AG09309 (cell line): ENCODE measurements at regions not wholly inside any gene's neighbourhood (a gene's known extent, or its start where the extent isn't known, plus 50 kb on each side); places are given as distances from the start of the nearest gene placed in this dataset.

Experiments used
- DNase-seq: peaks from one replicate; pipeline ENCODE4 v3.0.0-alpha.2; 2010; ENCODE audit warnings: low read depth
- H3K4me3 ChIP-seq: 2 replicates; pipeline ENCODE4 v1.5.1; 2011; ENCODE audit warnings: mild to moderate bottlenecking, low read depth, low read length, moderate library complexity; ENCODE audit not compliant: control insufficient read depth
- CTCF ChIP-seq: IDR thresholded peaks from 2 replicates; pipeline ENCODE4 v1.5.1; 2011; ENCODE audit warnings: mild to moderate bottlenecking, low read depth, low read length, inconsistent platforms; ENCODE audit not compliant: insufficient read depth, control insufficient read depth; ENCODE audit errors: missing control alignments

DNA sequence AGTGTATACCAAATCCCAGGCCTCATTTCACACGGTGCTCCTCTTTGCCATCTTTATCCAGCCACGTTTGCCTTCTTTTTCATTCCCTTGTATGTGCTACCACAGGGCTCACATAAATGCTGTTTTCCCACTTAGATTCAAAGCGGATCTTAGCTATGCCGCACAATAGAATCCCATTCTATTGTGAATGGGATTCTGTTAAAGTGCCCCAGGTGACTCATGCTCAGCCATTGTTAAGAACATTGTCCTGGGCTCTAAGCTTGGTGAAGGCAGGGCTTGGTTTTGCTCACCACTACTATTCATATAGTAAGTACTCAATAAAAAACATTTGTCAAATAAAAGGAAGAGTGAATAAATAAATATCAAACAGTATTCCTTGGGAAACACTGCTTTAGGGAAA, 72.3 kb upstream of the PHYHIPL start:
- no peak overlapping the region for H3K4me3 ChIP-seq
- TF ChIP-seq CTCF: no peak
- DNase-seq: no peak

DNA sequence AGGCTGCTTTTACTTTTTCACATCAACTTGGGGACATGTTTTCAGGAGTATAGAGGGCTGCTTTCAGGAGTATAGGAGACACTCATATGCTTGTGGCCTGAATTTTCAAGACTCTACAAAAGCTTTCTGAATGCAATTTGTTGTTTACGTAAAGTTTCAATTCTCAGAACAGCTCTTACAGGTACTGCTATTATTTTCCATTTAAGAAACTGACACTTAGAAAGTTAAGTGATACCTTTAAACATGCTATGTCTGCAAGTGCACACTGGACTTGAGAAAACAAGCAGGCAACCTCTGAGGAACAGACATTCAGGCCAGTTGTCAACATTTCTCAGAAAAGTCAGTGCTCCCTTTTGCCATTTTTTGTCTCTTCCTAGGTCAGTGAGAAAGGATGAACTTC, 70.0 kb upstream of the PHYHIPL start:
- no peak overlapping the region for H3K4me3 ChIP-seq
- DNase-seq: no peak
- TF ChIP-seq CTCF: no peak

DNA sequence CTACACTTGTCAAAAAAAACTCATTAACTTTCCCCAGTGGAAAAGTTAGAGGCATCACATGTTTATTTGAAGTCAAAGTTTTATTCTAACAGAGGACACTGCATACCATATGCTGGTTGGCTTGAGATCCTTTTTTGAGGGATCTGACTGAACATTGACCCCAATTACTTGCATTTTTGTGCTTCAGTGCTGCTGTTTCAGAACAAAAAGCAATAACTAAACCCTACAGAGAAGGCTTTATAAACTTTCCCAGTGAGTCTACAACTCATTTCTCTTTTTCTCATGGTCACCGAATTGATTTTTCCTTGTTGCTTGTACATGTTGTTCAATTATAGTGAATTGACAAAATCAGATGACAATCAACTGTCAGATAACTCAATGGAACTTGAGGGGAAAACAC, 69.3 kb upstream of the PHYHIPL start:
- no peak overlapping the region for H3K4me3 ChIP-seq
- TF ChIP-seq CTCF: no peak
- DNase-seq: no peak

DNA sequence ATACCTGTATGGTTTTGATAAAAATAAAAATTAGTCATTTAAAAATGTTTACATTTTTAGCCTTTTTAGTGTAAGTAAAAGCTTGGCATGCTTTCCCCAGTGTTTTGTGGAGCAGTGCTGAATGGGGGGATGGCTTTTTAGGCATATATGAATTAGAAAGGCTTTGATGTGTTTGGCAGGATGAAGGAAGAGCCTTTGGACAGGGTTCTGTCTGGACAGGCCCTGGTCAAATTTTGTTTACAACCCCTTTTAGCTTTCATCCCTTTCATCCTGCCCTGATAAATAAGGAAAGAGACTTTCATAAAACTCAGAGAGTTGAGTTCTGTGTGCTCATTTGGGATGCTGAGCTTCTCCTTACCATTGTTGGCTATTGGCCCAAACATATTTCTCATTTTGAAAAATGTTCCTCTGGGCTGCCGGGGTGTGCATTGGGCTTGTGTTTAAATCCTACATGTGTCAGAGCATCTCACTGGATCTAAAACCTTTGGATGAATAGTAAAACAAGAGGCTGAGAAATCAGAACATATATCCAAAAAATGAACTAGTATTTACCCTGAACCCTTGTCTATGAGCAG, 68.1 kb upstream of the PHYHIPL start:
- DNase-seq: no peak
- no peak for TF ChIP-seq CTCF
- H3K4me3 ChIP-seq: no peak overlapping the region

- DNase-seq: no peak
- TF ChIP-seq CTCF: no peak
- H3K4me3 ChIP-seq: no peak overlapping the region
These were observed 67.6 kb upstream of the PHYHIPL start for GRCh38 chr10:59108886-59109288.

DNA sequence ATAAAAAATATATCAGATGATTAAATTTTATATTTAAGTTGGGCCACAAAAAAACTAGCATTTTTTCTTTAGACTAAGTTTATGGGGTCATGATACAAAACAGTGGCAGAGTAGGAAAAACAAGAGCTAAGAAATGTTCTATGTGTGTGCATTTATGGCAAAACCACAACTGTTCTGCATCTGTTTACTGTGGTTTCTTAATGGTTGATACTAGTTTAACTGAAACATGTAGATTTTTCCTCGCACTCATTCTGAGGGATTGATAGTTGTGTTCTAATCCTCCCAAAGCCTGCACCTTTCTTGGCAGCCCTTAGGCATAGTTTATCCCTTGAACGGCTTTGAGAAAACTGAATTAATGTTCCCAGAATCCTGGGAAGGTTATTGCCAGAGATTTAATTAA, 66.6 kb upstream of the PHYHIPL start:
- no peak for DNase-seq
- TF ChIP-seq CTCF: no peak
- H3K4me3 ChIP-seq: no peak overlapping the region

- DNase-seq: no peak
- no peak overlapping the region for H3K4me3 ChIP-seq
- no peak for TF ChIP-seq CTCF
These were observed 52.3 kb upstream of the PHYHIPL start for GRCh38 chr10:59124187-59124586.
